Activated naive CD4-positive, alpha-beta T cell treated with anti-CD3 and anti-CD28 coated beads, Interleukin-2, amount 10 ng/mL, durations not matched to agents 7 days and 5 days (primary cell): ENCODE measurements at regions not wholly inside any gene's neighbourhood (a gene's known extent, or its start where the extent isn't known, plus 50 kb on each side); places are given as distances from the start of the nearest gene placed in this dataset.

Experiments
- CTCF ChIA-PET: fragments of 350-600 bp; sonication (Branson Sonifier 250); formaldehyde crosslinking; loops from one replicate; lab custom pipeline; 2021; ENCODE audit warnings: antibody characterized with exemption; lab: Charles Lee
- DNase-seq: peaks from one replicate; pipeline ENCODE4 v3.0.0-alpha.2; 2020
- H3K27ac Mint-ChIP-seq: one replicate; pipeline ENCODE4 v1.8.0; 2021; ENCODE audit warnings: mild to moderate bottlenecking, moderate library complexity, mixed read lengths
- H3K27me3 Mint-ChIP-seq: one replicate; pipeline ENCODE4 v1.8.0; 2021; ENCODE audit warnings: mild to moderate bottlenecking, mixed read lengths
- H3K36me3 Mint-ChIP-seq: one replicate; pipeline ENCODE4 v1.8.0; 2021; ENCODE audit warnings: mixed read lengths
- H3K4me1 Mint-ChIP-seq: one replicate; pipeline ENCODE4 v1.8.0; 2021; ENCODE audit warnings: mixed read lengths
- H3K4me3 Mint-ChIP-seq: one replicate; pipeline ENCODE4 v1.8.0; 2021; ENCODE audit warnings: mild to moderate bottlenecking, moderate library complexity, mixed read lengths
- H3K9me3 Mint-ChIP-seq: one replicate; pipeline ENCODE4 v1.8.0; 2021; ENCODE audit warnings: mixed read lengths

DNA sequence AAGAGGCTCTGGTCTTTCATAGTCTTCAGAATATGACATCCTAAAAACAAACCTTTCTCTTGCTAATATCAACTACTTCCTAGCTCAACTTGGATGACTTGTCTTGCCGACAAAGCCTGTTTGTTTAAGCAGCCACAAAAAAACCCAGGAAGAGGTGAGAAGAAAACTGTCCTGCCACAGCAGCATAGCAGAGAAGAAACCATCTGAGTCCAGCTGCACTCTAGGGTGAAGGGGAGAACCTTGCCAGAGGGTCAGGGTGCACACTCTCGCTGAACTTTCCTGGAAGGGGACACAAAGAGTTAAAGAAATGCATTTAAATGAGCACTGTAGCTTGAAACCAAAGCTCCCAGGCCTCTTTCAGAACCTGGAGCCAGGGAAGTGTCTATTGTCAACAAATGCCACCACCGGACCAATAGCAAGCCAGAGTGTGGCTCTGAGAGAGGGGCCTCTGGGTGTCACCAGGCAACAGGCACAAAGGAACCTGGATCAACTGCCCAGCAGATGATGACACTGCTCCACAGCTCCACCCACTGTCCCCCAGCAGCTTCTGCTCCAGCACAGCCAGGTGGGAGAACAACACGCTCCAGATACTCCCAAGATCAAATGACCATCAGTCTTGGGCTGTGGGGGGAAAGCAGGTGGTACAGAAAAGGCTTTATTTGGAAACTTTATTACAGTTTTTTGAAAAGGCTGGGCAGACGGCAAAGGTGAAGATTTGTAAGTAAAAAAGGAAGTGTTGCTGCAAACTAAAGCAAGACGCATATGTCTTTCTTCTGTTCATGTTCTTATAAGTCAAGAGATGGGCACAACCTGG is 105.7 kb downstream of the RASSF10 start:
- no peak for DNase-seq

DNA sequence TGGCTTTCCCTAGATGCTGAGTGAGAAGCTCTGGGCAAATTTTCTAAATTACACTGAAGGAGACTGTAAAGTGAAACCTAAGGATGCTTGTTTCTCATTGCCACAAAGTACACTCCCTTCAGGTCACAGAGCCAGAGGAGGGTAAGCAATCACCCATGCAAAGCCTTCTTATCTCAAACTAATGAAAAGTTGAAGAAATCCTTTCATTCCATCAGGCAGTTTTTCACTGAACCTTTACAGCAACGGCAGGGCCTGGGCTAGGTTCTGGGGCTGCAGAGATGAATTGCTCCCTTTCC is 106.2 kb downstream of the RASSF10 start:
- H3K36me3 Mint-ChIP-seq: no peaks in the 10 kb centered on the region
- DNase-seq: no peak
- no peak overlapping the region for H3K27ac Mint-ChIP-seq
- H3K4me1 Mint-ChIP-seq: peaks cover 7% of the 10 kb centered on the region
- CTCF ChIA-PET: no interaction called here
- H3K9me3 Mint-ChIP-seq: no peaks in the 10 kb centered on the region
- H3K27me3 Mint-ChIP-seq: peaks cover 19% of the 10 kb centered on the region
- H3K4me3 Mint-ChIP-seq: no peak overlapping the region

More for the DNA sequence above, 105.7 kb downstream of the RASSF10 start:
- H3K27me3 Mint-ChIP-seq: peaks cover 19% of the 10 kb centered on the region
- H3K36me3 Mint-ChIP-seq: no peaks in the 10 kb centered on the region
- H3K4me3 Mint-ChIP-seq: no peak overlapping the region
- no peaks in the 10 kb centered on the region for H3K9me3 Mint-ChIP-seq
- CTCF ChIA-PET: no interaction called here
- peaks cover 7% of the 10 kb centered on the region for H3K4me1 Mint-ChIP-seq
- H3K27ac Mint-ChIP-seq: no peak overlapping the region

DNA sequence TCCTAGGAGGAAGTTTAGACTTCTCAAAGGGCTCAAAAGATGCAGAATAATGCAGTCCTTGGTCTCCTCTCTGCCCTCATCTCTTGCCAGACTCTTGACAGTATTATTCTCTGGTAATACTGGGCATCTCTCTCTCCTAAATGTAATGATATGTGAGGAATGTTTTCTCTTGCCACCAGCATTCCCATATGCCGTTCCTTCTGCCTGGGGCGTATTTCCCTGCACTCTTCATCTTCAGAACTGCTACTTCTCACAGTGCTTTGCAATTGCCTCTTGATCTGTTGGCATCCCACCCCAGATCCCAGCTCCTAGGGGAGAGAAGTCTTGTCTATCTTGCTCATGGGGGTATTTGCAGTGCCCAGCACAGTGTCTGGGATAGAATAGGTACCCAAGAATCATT is 107.4 kb downstream of the RASSF10 start:
- CTCF ChIA-PET: no interaction called here
- no peak for DNase-seq
- H3K9me3 Mint-ChIP-seq: no peaks in the 10 kb centered on the region
- no peak overlapping the region for H3K27ac Mint-ChIP-seq
- no peaks in the 10 kb centered on the region for H3K36me3 Mint-ChIP-seq
- H3K27me3 Mint-ChIP-seq: peaks cover 19% of the 10 kb centered on the region
- H3K4me3 Mint-ChIP-seq: no peak overlapping the region
- H3K4me1 Mint-ChIP-seq: peaks cover 7% of the 10 kb centered on the region

DNA sequence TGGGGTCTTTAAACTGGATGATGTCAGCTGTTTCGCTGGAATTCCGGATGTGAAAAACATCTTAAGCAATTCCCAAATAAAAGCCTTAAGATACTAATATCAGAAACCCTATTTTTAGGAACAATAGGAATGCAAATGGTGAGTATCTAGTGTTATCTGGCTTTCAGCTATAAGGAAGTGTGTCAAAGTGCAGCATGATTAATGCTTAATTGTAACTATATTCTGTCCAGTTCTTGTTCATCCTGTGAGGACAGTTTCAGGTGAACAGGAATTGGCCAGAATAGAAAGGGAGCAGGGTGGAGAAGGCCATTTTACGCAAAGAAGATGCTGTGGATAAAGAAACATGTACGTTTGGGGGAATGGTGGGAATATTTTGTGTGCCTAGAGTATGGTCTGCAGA is 108.2 kb downstream of the RASSF10 start:
- Mint-ChIP-seq H3K27ac (no peak overlapping the region), H3K4me1 (peaks cover 7% of the 10 kb centered on the region), H3K36me3 (no peaks in the 10 kb centered on the region), H3K27me3 (peaks cover 19% of the 10 kb centered on the region), H3K9me3 (no peaks in the 10 kb centered on the region), H3K4me3 (no peak overlapping the region)
- no peak for DNase-seq
- CTCF ChIA-PET: no interaction called here

DNA sequence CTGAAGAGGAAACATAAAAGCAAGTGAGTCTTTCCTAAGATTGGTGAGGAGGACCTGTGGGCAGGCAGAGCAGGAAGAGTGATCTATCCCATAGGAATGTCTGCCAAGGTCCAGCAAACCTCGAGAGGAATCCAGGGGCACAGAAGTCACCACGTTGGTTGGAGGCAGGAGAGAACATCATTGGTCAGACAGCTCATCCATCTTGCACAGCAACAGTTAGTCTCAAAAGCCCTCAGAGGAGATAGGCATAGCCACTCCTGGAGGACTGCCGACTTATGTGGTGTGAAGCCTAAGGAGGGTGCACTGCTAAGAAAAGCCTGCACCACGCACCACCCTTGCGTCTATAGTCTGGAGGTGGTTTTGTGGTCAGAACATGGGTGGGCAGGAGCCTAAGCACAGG is 109.1 kb downstream of the RASSF10 start:
- Mint-ChIP-seq H3K9me3 (no peaks in the 10 kb centered on the region), H3K27ac (no peak overlapping the region), H3K27me3 (peaks cover 21% of the 10 kb centered on the region), H3K4me3 (no peak overlapping the region), H3K4me1 (no peaks in the 10 kb centered on the region), H3K36me3 (no peaks in the 10 kb centered on the region)
- no peak for DNase-seq
- CTCF ChIA-PET: no interaction called here

DNA sequence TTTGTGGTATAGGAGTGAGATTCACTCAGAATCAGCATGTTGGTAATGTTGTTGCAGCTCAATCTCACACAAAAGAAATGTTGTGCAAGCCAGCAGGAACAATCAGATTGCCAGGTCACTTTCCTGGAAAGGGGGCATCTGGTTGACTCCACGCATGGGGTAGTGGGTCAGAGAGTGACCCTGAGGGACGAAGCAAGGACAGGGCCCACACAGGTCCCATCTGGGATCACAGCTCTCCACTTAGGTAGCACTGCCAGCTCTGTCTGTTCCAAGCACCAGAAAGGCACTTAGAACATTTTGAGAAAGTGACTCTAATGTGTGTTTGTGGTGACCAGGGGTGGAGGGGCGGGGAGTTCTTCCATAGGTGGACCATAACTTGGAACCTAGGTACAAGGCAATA is 109.5 kb downstream of the RASSF10 start:
- Mint-ChIP-seq H3K4me1 (no peaks in the 10 kb centered on the region), H3K27ac (no peak overlapping the region), H3K9me3 (no peaks in the 10 kb centered on the region), H3K4me3 (no peak overlapping the region), H3K27me3 (peaks cover 23% of the 10 kb centered on the region), H3K36me3 (no peaks in the 10 kb centered on the region)
- CTCF ChIA-PET: no interaction called here
- no peak for DNase-seq

DNA sequence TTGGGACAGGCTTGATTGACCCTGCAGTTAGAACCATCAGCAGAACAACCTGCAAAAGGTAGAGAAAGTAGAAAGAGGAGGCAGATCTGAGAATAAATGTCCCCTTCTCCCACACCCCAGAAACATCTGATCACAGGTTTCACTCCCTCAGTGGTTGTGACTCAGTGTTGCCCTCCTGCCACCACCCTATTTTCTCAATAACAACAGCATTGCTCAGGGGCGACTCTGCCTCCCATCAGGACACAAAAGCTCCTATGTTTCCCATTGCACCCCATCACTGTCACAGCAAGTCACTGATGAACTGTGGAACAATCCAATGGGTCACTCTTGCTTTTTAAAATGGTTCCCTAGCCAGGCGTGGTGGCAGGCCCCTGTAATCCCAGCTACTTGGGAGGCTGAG is 110.2 kb downstream of the RASSF10 start:
- Mint-ChIP-seq H3K27me3 (peaks cover 23% of the 10 kb centered on the region), H3K4me3 (no peak overlapping the region), H3K4me1 (no peaks in the 10 kb centered on the region), H3K27ac (no peak overlapping the region), H3K36me3 (no peaks in the 10 kb centered on the region), H3K9me3 (no peaks in the 10 kb centered on the region)
- CTCF ChIA-PET: interaction anchor here (1.2 kb wide), 1 partner anchor 14 kb away, joined by 4 read pairs; no protein-coding TSS in a partner anchor
- no peak for DNase-seq

DNA sequence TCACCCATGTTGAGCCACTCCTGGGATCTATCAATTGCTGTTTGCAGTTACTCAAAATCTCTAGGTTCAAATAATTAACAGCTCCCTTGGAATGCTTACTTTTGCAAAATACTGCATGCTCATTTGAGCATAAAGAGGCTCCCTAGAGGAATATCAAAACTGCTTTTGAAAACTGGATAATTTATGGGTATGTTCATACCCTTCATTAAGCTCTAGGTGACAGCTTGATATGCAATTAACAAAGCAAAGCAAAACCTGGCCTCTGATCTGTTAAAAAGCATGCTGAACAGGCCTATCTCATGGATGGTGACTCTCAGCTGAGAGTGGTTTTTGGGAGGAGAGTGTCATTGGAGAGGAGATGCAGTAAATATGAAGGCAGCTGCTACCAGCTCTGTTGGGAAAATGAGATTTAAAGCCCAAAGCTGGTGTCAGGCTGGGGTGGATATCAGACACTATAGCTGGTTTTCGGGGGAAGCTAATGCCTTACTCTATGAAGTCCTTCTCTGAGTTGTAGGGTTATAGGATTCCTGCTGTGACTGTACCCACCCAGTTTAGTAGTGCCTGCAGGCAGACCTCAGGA is 110.9 kb downstream of the RASSF10 start:
- Mint-ChIP-seq H3K9me3 (no peaks in the 10 kb centered on the region), H3K4me3 (no peak overlapping the region), H3K36me3 (no peaks in the 10 kb centered on the region), H3K27ac (no peak overlapping the region), H3K27me3 (peaks cover 23% of the 10 kb centered on the region), H3K4me1 (no peaks in the 10 kb centered on the region)
- CTCF ChIA-PET: interaction anchor here (1.2 kb wide), 1 partner anchor 14 kb away, joined by 4 read pairs; no protein-coding TSS in a partner anchor
- no peak for DNase-seq

DNA sequence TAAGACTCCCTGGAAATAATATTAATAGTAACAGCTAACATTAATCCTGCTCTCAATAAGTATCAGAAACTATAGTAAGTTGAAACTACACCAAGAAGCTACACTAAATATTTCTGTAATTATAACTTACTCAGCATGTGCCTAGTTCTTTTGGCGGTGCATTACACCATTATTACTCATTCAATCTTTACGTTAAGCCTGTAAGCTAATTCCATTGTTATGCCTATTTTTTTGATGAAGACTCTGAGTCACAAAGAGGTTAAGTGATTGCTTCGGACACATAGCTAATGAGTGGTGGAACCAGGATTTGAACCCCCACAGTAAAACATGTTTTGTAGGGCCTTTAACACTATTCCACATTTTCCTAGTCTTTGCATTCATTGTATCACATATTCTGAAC is 111.6 kb downstream of the RASSF10 start:
- Mint-ChIP-seq H3K4me3 (no peak overlapping the region), H3K27me3 (peaks cover 23% of the 10 kb centered on the region), H3K4me1 (no peaks in the 10 kb centered on the region), H3K27ac (no peak overlapping the region), H3K9me3 (no peaks in the 10 kb centered on the region), H3K36me3 (no peaks in the 10 kb centered on the region)
- no peak for DNase-seq
- CTCF ChIA-PET: interaction anchor here (1.2 kb wide), 1 partner anchor 13 kb away, joined by 4 read pairs; no protein-coding TSS in a partner anchor

DNA sequence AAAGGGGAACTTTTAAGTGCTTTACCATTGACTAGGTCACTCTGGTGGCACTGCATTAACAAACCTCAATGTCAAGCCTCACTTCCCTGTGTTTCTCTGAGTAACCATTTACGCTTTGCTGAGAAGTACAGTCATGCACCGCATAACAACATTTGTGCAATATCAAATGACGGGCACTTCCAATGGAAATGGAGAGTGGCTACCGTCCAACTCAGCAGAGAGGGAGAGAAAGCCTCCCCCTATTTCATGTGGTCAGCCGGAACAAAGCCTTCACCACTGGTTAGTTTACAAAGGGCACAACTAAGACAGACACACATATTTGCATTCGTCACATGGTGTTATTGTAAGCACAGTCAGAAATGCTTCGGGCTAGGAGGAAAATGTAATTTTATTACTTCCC is 117.3 kb downstream of the RASSF10 start:
- Mint-ChIP-seq H3K36me3 (no peaks in the 10 kb centered on the region), H3K9me3 (no peaks in the 10 kb centered on the region), H3K4me3 (no peak overlapping the region), H3K27ac (no peak overlapping the region), H3K27me3 (peaks cover 12% of the 10 kb centered on the region), H3K4me1 (no peaks in the 10 kb centered on the region)
- no peak for DNase-seq
- CTCF ChIA-PET: no interaction called here

DNA sequence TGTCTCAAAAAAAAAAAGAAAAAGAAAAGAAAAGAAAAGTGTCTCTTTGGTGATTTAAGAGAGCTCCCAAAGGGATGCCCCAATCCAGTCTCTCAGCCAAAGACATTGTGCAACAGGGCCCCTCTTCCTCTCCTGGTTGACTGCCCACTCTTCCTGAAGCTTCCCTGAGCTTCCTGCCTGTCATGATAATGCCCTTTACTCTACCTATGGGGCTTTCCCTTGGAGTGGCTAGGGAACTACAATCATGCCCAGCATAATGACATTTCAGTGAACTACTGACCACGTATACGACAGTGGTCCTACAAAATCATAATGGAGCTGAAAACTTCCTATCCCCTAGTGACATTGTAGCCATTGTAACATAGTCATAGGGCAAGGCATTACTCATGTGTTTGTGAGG is 118.0 kb downstream of the RASSF10 start:
- H3K4me3 Mint-ChIP-seq: no peak overlapping the region

DNA sequence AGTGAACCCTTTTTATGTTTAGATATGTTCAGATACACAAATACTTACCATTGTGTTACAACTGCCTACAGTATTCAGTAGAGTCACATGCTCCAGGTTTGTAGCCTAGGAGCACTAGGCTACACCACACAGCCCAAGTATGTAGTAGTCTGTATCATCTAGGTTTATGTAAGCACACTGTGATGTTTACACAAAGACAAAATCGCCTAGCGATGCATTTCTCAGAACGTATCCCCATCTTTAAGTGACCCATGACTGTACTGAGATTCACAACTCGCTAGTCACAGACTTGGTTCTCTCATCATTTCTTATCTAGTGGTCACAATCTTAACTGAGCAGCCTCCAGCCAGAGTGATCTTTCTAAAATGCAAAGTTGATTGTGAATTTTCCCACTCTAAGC is 119.2 kb downstream of the RASSF10 start:
- no peak overlapping the region for H3K4me3 Mint-ChIP-seq
- CTCF ChIA-PET: no interaction called here
- no peaks in the 10 kb centered on the region for H3K9me3 Mint-ChIP-seq
- H3K36me3 Mint-ChIP-seq: no peaks in the 10 kb centered on the region
- peaks cover 3% of the 10 kb centered on the region for H3K4me1 Mint-ChIP-seq
- DNase-seq: no peak
- H3K27ac Mint-ChIP-seq: no peak overlapping the region
- H3K27me3 Mint-ChIP-seq: peaks cover 8% of the 10 kb centered on the region

More for the DNA sequence above, 118.0 kb downstream of the RASSF10 start:
- Mint-ChIP-seq H3K4me1 (no peaks in the 10 kb centered on the region), H3K9me3 (no peaks in the 10 kb centered on the region), H3K27me3 (peaks cover 12% of the 10 kb centered on the region), H3K27ac (no peak overlapping the region), H3K36me3 (no peaks in the 10 kb centered on the region)
- CTCF ChIA-PET: no interaction called here
- DNase-seq: no peak

DNA sequence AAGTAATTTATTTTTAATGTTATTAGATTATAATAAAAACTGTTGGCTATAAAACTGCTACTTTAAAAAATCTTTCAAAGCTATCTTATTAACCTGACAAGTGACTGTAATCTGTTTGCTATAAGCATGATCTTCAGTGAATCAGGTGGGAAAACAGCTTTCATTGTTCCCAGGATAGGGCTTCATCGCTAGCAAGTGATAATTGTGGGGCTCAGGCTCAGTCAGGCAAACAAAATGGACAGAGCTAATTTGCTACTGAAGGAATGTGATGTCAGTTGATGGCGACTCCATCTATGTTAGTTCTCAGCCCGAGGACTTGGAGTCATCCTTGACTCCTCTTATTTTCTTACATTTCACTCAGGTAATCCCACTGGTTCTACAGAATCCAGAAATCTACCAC is 125.0 kb downstream of the RASSF10 start:
- Mint-ChIP-seq H3K36me3 (no peaks in the 10 kb centered on the region), H3K4me1 (peaks cover 3% of the 10 kb centered on the region), H3K27me3 (peaks cover 4% of the 10 kb centered on the region), H3K9me3 (peaks cover 2% of the 10 kb centered on the region), H3K4me3 (no peak overlapping the region), H3K27ac (no peak overlapping the region)
- DNase-seq: no peak
- CTCF ChIA-PET: interaction anchor here (0.9 to 1.1 kb wide), 2 partner anchors 14 to 168 kb away, joined by 3 to 4 read pairs; no protein-coding TSS in a partner anchor

DNA sequence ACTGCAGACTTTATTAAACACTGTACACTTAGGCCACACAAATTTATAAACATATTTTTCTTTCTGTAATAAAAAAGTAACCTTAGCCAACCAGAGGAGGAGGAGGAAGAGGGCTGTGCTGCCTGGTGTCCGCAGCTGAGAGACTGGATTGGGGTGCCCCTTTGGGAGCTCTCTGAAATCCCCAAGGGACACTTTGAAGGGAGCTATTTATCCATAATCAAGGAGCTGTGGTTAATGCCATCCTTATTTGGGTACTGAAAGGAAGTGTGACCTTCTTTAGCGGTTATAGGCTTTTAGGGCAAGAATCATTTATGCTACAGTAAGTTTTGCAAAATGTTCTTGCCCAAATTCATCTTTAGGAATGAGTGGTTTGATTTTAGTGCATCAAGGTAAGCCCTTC is 125.8 kb downstream of the RASSF10 start:
- no peaks in the 10 kb centered on the region for H3K36me3 Mint-ChIP-seq
- no peak overlapping the region for H3K27ac Mint-ChIP-seq
- CTCF ChIA-PET: no interaction called here
- DNase-seq: no peak
- peaks cover 4% of the 10 kb centered on the region for H3K27me3 Mint-ChIP-seq
- H3K9me3 Mint-ChIP-seq: peaks cover 2% of the 10 kb centered on the region
- no peak overlapping the region for H3K4me3 Mint-ChIP-seq
- peaks cover 3% of the 10 kb centered on the region for H3K4me1 Mint-ChIP-seq
